ENCODE measurements at regions not wholly inside any gene's neighbourhood (a gene's known extent, or its start where the extent isn't known, plus 50 kb on each side); places are given as distances from the start of the nearest gene placed in this dataset.

DNA sequence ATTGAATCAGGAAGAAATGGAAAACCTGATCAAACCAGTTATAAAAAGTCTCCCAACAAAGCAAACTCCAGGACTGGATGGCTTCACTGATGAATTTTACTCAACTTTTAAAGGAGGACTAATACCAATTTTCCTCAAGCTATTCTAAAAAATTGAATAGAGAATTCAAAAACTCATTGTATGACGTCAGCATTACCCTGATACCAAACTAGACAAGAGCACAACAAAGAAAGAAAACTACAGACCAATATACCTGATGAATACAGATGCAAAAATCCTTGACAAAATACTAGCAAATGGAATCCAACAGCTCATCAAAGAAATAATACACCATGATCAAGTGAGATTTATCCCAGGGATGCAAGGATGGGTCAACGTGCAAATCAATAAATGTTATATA, 172.9 kb downstream of the FNDC1 start:
- DNase-seq (ENCODE audit: low spot score), result no peak

DNA sequence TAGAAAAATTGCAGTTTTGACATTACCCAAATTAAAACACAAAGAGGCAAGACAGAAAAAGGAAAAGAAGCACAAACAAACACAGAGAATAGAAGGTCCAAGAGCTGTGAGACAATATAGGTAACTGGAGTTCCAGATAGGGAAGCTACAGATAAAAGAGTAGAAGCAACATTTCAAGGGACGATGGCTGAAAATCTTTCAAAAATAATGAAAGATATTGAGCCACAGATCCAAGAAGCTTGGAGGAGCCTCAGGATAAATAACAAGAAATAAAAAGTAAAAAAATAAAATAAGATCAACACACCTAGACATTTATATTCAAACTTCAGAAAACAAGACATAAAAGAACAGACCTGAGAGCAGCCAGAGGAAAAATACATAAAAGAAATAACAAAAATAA, 164.9 kb downstream of the FNDC1 start:
- DNase-seq (ENCODE audit: low spot score), result no peak

DNA sequence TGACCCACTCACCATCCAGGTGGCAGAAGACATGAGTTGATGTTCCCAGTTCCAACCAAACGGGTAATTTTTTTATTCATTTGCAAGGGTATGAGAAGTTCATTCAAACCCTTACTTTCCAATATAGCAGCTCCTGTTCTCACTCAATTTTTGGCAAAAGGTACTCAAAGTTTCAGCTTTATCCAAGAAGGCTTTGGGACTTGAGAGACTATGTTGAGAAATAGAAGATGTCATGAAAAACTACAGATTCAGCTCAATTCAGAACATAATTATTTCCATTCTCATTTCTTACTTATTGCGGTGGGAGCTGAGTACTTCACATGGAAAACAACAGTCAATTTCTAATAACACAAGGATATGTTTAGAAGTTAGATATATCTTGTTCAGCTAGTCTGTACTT, 162.3 kb downstream of the FNDC1 start:
- DNase-seq (ENCODE audit: low spot score), result no peak

DNA sequence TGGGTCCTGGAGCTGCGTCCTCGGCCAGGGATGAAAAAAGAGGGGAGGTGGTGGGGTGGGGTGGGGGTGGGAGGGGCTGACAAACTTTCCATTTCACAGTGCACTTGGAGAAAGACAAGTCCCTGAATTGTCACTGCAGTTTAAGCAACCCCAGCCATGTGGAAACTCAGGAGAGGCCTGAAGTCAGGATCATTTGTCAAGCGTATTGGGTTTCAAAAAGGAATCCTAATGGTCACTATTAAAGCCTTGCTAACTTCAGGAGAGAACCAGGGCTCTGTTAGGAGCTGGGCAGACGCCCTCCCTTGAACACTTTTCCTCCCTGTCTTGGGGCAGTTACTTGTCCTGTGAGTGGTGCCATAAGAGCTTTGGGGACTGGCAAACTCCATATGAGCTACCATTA, 159.9 kb downstream of the FNDC1 start:
- DNase-seq (ENCODE audit: low spot score), result no peak

DNA sequence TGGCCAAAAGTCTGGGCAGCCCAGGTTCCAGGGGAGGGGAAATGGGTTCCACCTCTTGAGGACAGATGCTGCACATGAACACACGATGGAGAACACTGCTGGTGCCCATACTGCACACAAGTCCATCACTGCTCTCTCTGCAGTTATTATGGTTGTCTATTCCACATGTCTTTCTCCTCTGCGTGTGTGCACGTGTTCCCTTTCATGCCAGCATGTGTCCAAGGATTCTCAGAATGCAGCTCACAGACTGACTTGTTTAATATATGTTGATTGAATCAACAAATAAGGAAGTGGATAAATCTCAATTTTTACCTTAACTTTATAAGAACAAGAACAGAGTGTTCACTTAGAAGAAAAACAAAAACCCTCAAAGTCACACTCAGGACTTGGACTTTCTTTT, 158.9 kb downstream of the FNDC1 start:
- DNase-seq (ENCODE audit: low spot score), result no peak

DNA sequence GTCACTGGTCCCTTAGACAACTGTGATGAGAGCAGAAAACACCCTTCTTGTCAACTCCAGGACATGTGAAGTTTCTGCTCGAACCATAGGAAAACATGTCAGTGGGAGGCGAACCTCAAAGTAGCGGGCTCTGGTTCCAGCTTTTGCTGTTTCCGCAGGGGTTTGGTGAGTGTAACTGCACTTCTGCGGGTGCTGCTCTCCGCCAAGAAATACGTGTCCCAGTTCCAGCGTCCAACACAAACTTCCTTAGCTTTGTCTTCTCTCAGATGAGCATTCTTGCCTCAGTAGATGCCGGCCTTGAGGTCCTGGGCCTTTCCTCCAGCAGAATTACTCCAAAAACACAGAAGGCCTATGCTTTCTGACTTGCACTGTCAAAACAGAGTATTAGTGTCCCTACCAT, 156.3 kb downstream of the FNDC1 start:
- no peak for DNase-seq (ENCODE audit: low spot score)

DNA sequence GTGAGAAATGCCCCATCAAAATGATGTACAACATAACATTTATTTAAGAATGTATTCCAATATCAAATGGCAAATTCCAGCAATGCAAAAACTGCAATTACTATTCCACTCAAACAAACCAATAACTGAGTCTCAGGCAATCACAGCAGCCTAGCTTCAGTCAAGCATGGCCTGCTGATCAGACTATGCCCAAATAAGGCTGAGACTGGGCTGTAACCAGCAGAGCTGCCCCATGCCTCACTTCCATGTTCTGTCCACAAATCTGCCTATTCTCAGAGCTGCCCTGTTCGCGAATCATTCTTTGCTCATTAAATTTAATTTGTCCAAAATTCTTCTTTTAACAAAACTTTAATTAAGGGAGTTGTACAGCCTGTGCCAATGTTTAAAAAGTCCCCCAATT, 155.4 kb downstream of the FNDC1 start:
- no peak for DNase-seq (ENCODE audit: low spot score)
